ENCODE measurements at regions not wholly inside any gene's neighbourhood (a gene's known extent, or its start where the extent isn't known, plus 50 kb on each side); places are given as distances from the start of the nearest gene placed in this dataset.

DNA sequence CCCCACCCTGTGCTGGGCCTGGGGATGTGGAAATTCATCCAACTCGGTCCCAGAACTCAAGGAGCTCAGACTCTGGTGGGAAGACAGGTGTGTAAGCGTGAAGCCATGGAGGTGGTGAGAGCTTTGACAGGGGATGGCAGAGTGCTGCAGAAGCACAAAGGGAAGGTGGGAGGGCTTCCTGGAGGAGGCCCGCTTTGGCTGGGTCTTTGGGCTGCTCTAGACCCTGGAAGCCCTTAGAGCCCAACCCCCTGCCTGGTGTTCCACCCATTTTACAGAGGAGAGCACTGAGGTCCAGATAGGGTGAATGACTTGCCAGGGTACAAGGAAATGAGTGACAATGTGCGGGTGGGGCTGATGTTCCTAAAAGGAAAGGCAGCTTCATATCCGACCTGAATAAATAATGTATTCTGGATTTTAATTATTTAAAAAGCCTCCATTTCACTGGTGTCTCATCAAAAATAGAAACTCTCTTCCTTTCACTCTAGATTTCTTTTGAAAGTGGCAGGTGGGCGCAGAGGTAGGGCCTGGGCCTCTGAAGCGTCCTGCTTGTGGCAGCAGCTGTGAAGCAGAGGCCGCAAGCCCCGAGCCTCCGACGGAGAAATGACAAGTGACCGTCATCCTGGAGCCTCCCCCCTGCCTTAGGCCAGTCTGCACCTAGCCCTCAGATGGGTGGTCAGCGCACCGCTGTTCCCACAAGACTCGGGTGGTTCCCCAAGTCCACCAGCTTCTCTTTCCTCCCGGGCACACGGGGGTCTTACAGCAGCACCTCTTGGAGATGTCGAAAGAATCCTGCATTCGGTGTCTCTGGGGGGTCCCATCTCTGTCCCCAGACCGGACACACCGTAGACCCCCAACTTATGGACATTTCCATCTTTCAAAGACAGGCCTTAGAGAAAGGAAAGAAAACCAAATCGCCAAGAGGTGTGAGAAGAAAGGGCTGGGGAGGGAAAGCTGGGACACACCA is 71.0 kb upstream of the TAF1B start:
- DNase-seq: no peak
- TF ChIP-seq GATA1 (IDR thresholded peaks at IDR 0.05; ENCODE audit: low read depth, low read length): no peak
- TF ChIP-seq POLR2A (IDR thresholded peaks at IDR 0.05; ENCODE audit: low read length): no peak

DNA sequence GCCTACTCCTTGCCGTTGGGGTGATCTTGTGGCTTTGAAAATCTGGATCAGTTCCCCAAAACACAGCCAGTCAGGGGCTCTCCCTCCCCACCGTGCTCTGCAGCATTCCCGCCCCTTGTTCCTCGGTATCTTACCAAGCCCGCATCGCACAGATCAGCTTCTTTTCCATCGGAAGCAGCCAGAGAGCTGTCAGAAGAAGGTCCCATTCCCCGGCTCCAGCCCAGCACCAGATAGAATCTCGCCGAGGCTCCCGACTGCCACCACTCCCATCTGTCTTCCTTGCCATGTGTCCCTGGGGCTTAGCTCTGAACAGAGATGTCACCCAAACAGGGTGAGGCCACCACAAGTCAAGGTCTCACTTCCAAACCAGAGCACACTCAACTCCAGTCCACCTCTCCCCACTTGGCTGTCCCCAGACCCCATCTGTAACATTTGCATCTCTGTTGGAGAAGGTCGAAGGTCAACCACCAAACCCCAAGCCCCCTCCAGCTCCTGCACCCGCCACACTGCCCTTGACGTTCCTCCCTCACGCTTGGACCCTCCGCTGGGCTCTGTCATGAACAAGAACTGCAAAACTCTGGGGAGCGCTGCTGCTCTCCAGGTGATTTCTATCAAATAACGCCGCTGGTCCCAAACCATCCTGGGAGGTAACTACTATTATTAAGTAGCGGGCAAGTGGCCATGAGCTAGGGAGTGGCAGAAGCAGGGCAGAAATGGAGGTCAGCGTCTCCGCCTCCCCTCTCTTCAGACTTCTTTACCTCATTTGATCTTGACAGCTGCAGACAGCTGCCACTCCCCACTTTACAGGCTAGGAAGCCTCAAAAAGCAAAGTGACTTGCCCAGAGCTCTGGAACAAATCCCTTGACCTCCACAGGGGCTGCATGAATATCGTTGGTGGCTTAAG is 70.0 kb upstream of the TAF1B start:
- TF ChIP-seq GATA1 (IDR thresholded peaks at IDR 0.05; ENCODE audit: low read depth, low read length) (no peak), POLR2A (IDR thresholded peaks at IDR 0.05; ENCODE audit: low read length) (no peak)
- no peak for DNase-seq

DNA sequence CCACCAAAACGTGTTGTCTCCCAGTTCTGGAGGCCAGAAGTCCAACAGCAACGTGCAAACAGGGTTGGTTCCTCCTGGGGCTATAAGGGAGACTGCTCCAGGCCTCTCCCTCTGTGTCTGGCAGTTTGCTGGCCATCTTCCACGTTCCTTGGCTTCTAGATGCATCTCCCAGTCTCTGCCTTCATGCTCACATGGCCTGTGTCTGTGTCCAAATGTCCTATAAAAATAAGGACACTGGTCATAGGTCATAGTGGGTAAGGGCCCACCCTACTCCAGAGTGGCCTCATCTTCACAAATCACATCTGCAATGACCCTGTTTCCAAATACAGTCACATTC is 69.4 kb upstream of the TAF1B start:
- no peak for TF ChIP-seq POLR2A (IDR thresholded peaks at IDR 0.05; ENCODE audit: low read length)
- no peak for TF ChIP-seq GATA1 (IDR thresholded peaks at IDR 0.05; ENCODE audit: low read depth, low read length)
- DNase-seq: no peak

DNA sequence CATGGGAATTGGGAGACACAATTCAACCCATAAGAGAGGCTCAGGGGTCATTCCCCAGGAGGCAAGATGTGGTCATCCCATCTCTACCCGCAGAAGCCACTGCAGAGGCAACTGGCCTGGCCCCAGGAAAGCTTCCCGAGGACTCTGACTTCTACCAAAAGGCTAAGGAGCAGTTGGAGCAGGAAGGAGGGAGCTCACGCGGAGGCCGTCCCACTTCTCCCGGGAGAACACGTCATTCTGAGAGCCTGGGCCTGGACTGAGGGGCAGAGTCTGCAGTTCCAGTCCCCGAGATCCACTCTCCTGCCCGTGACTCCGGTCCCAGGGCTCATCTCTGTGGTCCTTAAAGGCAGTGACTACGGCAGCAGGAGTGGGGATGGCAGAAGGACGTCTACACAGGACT is 69.0 kb upstream of the TAF1B start:
- DNase-seq: no peak
- TF ChIP-seq GATA1 (IDR thresholded peaks at IDR 0.05; ENCODE audit: low read depth, low read length): no peak
- no peak for TF ChIP-seq POLR2A (IDR thresholded peaks at IDR 0.05; ENCODE audit: low read length)

DNA sequence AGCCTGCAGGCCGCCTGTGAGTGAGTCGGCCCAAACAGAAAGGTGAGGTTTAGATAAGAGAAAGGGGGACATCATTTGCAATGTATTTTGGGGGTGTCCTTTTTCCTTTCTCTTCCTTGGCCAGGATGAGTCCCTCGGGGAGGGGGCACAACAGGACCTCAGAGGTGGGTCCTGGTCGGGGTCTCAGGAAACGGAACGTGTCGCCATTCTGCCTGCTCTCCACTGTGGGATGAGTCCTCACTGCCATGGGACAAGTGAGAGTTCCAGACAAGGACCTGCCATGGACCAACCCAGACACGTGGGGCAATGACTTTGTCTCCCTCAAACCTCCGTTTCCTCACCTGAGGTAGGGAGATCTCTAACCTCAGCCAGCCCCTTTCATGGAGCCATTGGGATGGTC is 67.9 kb upstream of the TAF1B start:
- no peak for DNase-seq
- TF ChIP-seq POLR2A (IDR thresholded peaks at IDR 0.05; ENCODE audit: low read length) (no peak), GATA1 (IDR thresholded peaks at IDR 0.05; ENCODE audit: low read depth, low read length) (no peak)

DNA sequence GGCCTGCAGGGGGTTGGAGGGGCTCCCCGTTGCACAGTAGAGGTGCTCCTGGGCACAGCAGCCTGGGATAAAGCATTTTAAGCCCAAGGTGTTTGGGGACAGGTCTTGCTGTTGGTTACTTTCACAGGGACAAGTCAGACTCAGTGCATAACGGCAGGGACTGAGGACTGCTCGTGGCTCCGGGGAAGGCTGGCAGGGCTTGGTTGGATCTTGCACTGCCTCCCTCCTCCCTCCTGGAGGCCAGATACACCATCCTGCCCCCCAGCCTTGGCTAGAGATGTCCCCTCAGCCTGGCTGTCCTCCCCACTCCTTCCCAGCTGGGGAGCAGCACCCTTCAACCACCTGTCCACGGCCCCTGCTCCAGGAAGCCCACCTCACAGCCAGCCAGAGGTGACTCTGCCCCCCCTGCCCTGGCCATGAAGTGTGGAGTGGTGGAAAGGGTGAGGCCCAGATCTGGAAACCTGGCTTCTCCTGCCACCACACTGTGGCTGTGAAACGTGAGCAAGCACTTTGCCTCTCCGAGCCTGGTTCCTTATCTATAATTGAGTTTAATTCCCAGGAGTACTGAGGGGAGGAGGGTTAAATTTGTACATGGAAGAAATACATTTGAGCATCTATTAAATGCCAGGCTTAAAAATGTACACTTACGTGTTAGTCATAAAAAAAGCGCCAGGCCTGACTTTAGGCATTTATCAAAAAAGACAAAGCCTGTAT is 67.1 kb upstream of the TAF1B start:
- TF ChIP-seq GATA1 (IDR thresholded peaks at IDR 0.05; ENCODE audit: low read depth, low read length) (no peak), POLR2A (IDR thresholded peaks at IDR 0.05; ENCODE audit: low read length) (no peak)
- DNase-seq: no peak

DNA sequence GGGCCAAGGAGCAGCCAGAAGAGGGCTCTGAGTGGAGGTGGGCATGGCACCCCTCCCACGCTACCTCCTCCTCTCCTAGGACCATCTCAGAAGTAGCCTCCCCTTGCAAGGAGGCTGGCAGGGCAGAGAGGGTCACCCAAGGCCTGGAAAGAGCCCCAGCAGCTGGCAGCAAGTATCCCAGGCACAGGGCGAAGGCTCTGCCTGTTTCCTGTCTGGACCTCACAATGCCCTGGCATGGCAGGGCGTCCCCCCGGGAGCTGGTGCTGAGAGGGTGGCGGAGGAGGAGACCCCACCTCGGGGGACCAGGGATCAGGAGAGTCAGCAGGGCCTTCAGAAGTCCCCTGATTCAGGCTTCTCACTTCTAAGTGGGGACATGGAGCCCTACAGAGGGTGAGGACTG is 66.2 kb upstream of the TAF1B start:
- TF ChIP-seq POLR2A (IDR thresholded peaks at IDR 0.05; ENCODE audit: low read length) (no peak), GATA1 (IDR thresholded peaks at IDR 0.05; ENCODE audit: low read depth, low read length) (no peak)
- no peak for DNase-seq

DNA sequence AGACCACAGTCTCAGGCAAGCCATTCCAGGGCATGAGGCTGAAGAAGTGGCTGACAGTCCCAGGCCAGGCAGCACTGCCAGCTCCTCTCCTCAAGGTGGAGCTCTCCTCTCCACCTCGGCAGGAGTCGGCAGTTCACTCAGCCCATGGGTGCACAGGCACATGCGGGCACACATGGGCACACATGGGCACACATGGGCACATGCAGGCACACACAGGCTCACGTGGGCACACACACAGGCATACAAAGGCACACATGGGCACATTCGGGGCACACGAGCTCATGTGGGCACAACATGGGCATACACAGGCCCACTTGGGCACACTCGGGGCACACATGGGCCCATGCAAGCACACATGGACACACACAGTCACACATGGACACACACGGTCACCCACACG is 65.3 kb upstream of the TAF1B start:
- no peak for TF ChIP-seq POLR2A (IDR thresholded peaks at IDR 0.05; ENCODE audit: low read length)
- no peak for TF ChIP-seq GATA1 (IDR thresholded peaks at IDR 0.05; ENCODE audit: low read depth, low read length)
- DNase-seq: no peak

DNA sequence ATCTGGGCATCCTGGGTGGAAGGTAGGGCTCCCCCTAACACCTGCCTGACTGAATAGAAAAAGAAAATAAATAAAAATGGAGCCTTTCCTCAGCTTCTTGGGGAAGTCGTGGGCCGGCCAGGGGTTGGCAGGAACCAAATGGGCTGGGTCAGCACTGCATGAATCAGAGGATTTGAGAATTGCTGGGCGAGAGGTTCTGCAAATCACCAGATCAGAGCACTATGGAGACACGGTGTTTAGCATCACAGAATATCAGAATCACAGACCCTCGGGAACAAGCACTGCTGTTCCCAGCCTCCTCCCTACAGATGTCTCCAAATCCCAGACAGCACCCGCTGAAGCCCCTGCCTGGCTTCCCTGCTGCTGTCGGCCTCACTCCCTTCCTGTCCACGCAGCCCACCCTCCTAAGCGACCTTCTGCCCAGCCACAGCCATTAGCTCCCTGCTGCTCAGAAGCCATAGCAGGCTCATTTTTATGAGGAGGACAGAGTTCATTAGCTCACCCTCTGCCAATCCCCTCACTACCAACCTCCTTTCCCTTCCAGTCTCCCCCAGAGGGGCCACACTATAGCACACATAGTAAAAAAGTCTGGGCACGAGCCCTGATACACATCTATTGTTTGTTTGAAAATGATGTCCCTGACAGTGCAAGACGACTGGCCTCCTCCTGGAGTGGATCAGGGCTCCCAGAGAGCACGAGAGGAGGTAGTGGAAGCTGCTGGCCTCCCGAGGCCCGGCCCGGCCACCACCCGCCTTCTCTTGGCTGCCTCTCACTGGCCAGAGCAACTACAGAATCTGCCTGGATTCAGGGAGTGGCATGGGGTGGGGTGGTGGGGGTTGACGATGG is 64.6 kb upstream of the TAF1B start:
- TF ChIP-seq POLR2A (IDR thresholded peaks at IDR 0.05; ENCODE audit: low read length) (no peak), GATA1 (IDR thresholded peaks at IDR 0.05; ENCODE audit: low read depth, low read length) (no peak)
- DNase-seq: no peak

DNA sequence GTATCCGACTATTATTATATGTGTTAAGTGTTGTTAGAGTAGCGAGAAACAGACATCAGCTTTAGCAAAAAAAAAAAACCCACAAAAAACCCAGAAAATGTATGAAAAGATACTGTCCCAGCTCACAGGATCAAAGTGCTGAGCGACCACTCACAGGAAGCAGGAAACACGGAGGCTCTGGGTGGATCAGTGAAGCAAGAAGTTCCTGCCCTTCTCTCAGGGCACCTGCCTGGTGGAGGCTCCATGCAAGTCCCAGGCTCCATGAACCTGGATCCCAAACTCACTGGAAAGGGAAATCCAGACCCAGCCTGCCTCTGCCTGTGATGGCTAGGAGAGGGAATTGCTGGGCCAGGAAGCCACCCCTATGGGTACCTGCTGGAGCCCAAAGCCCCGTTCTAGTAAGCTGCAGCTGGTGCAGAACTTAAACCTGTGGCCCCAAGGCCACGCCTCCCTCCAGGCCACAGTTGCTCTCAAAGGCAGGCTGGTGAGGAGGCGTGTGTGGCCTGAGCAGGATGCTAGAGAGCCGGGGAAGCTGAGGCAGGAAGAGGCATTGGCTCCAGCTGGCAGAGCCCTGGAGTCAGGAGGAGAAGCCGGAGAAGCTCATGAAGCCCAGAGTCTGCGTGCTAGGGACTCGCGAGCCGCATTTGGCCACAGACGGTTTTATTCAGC is 63.5 kb upstream of the TAF1B start:
- no peak for DNase-seq
- TF ChIP-seq GATA1 (IDR thresholded peaks at IDR 0.05; ENCODE audit: low read depth, low read length) (no peak), POLR2A (IDR thresholded peaks at IDR 0.05; ENCODE audit: low read length) (no peak)

DNA sequence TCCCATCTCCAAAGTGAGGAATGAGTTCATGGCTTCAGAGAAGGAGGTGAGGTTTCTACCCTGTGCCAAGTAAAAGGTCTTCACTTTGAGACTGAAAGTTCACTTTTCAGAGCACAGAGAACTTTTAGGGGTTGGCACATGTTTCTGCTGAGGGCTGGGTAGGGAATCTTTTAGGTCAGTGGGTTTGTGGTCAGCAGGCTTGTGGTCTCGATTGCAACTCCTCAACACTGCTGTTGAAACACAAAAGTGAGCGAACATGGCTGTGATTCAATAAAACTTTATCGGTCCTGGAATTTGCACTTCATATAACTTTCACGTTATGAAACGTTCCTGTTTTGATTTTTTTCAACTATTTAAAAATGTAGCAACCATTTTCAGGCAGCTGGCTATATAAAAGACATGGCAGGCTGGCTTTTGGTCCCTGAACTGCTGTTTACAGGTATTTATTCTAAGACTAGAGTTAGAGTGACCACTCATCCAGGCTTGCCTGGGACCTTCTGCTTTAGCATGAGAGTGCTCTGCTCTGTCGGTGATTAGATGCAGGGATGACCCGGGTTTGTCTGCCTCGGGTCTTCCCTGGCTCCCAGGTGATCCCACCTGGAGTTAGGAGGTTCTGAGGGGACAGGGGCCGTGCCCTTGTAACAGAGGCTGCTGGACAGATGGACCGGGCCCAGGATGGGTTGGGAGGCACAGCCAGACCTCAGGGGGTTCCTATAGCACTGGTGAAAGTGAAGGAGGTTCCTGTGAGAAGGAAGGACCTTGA is 62.7 kb upstream of the TAF1B start:
- no peak for DNase-seq
- TF ChIP-seq POLR2A (IDR thresholded peaks at IDR 0.05; ENCODE audit: low read length) (no peak), GATA1 (IDR thresholded peaks at IDR 0.05; ENCODE audit: low read depth, low read length) (no peak)

DNA sequence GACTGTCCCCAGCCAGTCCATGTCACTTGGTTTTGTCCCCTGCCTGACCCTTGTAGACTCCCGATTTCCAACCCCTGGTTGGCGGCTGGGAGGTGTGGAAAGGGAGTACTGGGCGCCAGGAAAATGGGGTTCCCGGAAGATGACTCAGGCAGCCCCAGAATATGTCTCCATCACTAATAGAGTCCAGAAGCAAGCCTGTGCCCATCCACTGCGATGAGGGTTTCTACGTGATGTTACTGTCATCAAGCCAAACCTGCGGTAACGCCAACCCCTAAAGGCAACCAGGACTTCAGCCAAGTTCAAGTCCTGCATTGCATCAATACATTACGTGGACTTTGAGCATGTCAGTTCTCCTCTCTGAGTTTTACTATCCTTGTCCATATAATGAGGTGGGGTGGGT is 62.0 kb upstream of the TAF1B start:
- no peak for DNase-seq
- TF ChIP-seq GATA1 (IDR thresholded peaks at IDR 0.05; ENCODE audit: low read depth, low read length): no peak
- no peak for TF ChIP-seq POLR2A (IDR thresholded peaks at IDR 0.05; ENCODE audit: low read length)

All from erythroblast (primary cell).